GM23338 (cell line): ENCODE measurements at regions not wholly inside any gene's neighbourhood (a gene's known extent, or its start where the extent isn't known, plus 50 kb on each side); places are given as distances from the start of the nearest gene placed in this dataset.

Experiments
- ATAC-seq: fragments of 200-7000 bp; cut with Tn5 transposase; 3 replicates; pipeline ENCODE4 v1.9.1; 2020
- DNase-seq: peaks from one replicate; pipeline ENCODE4 v3.0.0-alpha.2; 2015; ENCODE audit warnings: low spot score
- H2AFZ ChIP-seq: fragments of 200-600 bp; sonication (generic); 2 replicates; pipeline ENCODE4 v1.8.0; 2016; ENCODE audit warnings: antibody characterized with exemption, mild to moderate bottlenecking, moderate library complexity
- H3F3A ChIP-seq: fragments of 200-600 bp; sonication (generic); replicated peaks from 2 replicates; pipeline ENCODE4 v1.8.0; 2017; ENCODE audit warnings: antibody characterized with exemption, mixed run types, low read depth
- H3K27ac ChIP-seq: fragments of 200-600 bp; sonication (generic); 2 replicates; pipeline ENCODE4 v1.6.1; 2016; ENCODE audit warnings: low read depth
- H3K27me3 ChIP-seq: fragments of 200-600 bp; sonication (generic); 2 replicates; pipeline ENCODE4 v1.8.0; 2016; ENCODE audit warnings: mild to moderate bottlenecking, mixed run types, moderate library complexity; ENCODE audit not compliant: insufficient read depth
- H3K36me3 ChIP-seq: fragments of 200-600 bp; sonication (generic); 2 replicates; pipeline ENCODE4 v1.8.0; 2016; ENCODE audit warnings: mild to moderate bottlenecking; ENCODE audit not compliant: insufficient read depth
- H3K4me1 ChIP-seq: fragments of 200-600 bp; sonication (generic); 2 replicates; pipeline ENCODE4 v1.8.0; 2016; ENCODE audit warnings: mild to moderate bottlenecking, moderate library complexity; ENCODE audit not compliant: insufficient read depth
- H3K4me2 ChIP-seq: fragments of 200-600 bp; sonication (generic); 2 replicates; pipeline ENCODE4 v1.7.1; 2017; ENCODE audit warnings: mixed run types
- H3K4me3 ChIP-seq: fragments of 200-600 bp; sonication (generic); 2 replicates; pipeline ENCODE4 v1.6.1; 2016; ENCODE audit warnings: mixed run types
- H3K79me2 ChIP-seq: fragments of 200-600 bp; sonication (generic); replicated peaks from 2 replicates; pipeline ENCODE4 v1.8.0; 2017; ENCODE audit warnings: mild to moderate bottlenecking; ENCODE audit not compliant: insufficient read depth
- H3K9me2 ChIP-seq: fragments of 200-600 bp; sonication (generic); 2 replicates; pipeline ENCODE4 v1.8.0; 2017; ENCODE audit not compliant: insufficient read depth
- H4K20me1 ChIP-seq: fragments of 200-600 bp; sonication (generic); replicated peaks from 2 replicates; pipeline ENCODE4 v1.8.0; 2017; ENCODE audit warnings: mild to moderate bottlenecking; ENCODE audit not compliant: insufficient read depth
- H3K27ac Mint-ChIP-seq: 2 replicates; pipeline ENCODE4 v1.8.0; 2020; ENCODE audit warnings: inconsistent platforms, mild to moderate bottlenecking, moderate library complexity, mixed read lengths
- H3K27me3 Mint-ChIP-seq: 3 replicates; pipeline ENCODE4 v1.8.0; 2022; ENCODE audit warnings: low read depth, mild to moderate bottlenecking, moderate library complexity, mixed read lengths, inconsistent platforms; ENCODE audit not compliant: insufficient read depth, poor library complexity
- H3K36me3 Mint-ChIP-seq: 3 replicates; pipeline ENCODE4 v1.8.0; 2021; ENCODE audit warnings: low read depth, mild to moderate bottlenecking, inconsistent platforms, moderate library complexity, mixed read lengths
- H3K4me1 Mint-ChIP-seq: 3 replicates; pipeline ENCODE4 v1.8.0; 2020; ENCODE audit warnings: mild to moderate bottlenecking, inconsistent platforms, mixed read lengths
- H3K4me3 Mint-ChIP-seq: 3 replicates; pipeline ENCODE4 v1.8.0; 2021; ENCODE audit warnings: moderate library complexity, mild to moderate bottlenecking, inconsistent platforms, mixed read lengths
- H3K9me3 Mint-ChIP-seq: 3 replicates; pipeline ENCODE4 v1.8.0; 2020; ENCODE audit warnings: moderate library complexity, mild to moderate bottlenecking, inconsistent platforms, mixed read lengths
- CREB1 ChIP-seq: fragments of 250-450 bp; sonication (Bioruptor Pico); IDR thresholded peaks from 2 replicates; pipeline ENCODE4 v1.5.0; 2020; ENCODE audit warnings: low read depth, mild to moderate bottlenecking, moderate library complexity
- ETS1 ChIP-seq: IDR thresholded peaks from 2 replicates; pipeline ENCODE4 v1.6.1; 2016; ENCODE audit warnings: antibody characterized with exemption
- EZH2 ChIP-seq: fragments of 200-600 bp; sonication (generic); IDR thresholded peaks from one replicate; pipeline ENCODE4 v1.8.0; 2017; ENCODE audit warnings: antibody characterized with exemption, mild to moderate bottlenecking, low read depth; ENCODE audit not compliant: unreplicated experiment
- EZH2phosphoT487 ChIP-seq: fragments of 200-600 bp; sonication (generic); IDR thresholded peaks from one replicate; pipeline ENCODE4 v1.8.1; 2018; ENCODE audit warnings: antibody characterized with exemption; ENCODE audit not compliant: unreplicated experiment
- JUNB ChIP-seq: IDR thresholded peaks from one replicate; pipeline ENCODE4 v1.6.1; 2016; ENCODE audit warnings: antibody characterized with exemption; ENCODE audit not compliant: unreplicated experiment
- NANOG ChIP-seq: IDR thresholded peaks from 2 replicates; pipeline ENCODE4 v1.6.1; 2016; ENCODE audit warnings: antibody characterized with exemption, borderline replicate concordance
- REST ChIP-seq: IDR thresholded peaks from one replicate; pipeline ENCODE4 v1.6.1; 2018; ENCODE audit warnings: antibody characterized with exemption; ENCODE audit not compliant: unreplicated experiment
- STAT1 ChIP-seq: IDR thresholded peaks from one replicate; pipeline ENCODE4 v1.6.1; 2016; ENCODE audit warnings: antibody characterized with exemption; ENCODE audit not compliant: unreplicated experiment
- ZNF114 ChIP-seq: fragments of 250-450 bp; sonication (Bioruptor Pico); IDR thresholded peaks from 2 replicates; pipeline ENCODE4 v1.5.0; 2020; ENCODE audit warnings: mild to moderate bottlenecking, moderate library complexity
- TF ChIP-seq, protein P1 (sequence below), 2 experiments: fragments of 200-600 bp in 1 of 2; sonication (generic) in 1 of 2; conservative IDR thresholded peaks; 2 replicates each; pipeline versions ENCODE4 v1.5.1 to v1.6.1; 2016 to 2017; ENCODE audit warnings: antibody characterized with exemption in 2 of 2, low read depth in 2 of 2, mild to moderate bottlenecking in 2 of 2, moderate library complexity in 1 of 2

- TF ChIP-seq, protein P1, sequence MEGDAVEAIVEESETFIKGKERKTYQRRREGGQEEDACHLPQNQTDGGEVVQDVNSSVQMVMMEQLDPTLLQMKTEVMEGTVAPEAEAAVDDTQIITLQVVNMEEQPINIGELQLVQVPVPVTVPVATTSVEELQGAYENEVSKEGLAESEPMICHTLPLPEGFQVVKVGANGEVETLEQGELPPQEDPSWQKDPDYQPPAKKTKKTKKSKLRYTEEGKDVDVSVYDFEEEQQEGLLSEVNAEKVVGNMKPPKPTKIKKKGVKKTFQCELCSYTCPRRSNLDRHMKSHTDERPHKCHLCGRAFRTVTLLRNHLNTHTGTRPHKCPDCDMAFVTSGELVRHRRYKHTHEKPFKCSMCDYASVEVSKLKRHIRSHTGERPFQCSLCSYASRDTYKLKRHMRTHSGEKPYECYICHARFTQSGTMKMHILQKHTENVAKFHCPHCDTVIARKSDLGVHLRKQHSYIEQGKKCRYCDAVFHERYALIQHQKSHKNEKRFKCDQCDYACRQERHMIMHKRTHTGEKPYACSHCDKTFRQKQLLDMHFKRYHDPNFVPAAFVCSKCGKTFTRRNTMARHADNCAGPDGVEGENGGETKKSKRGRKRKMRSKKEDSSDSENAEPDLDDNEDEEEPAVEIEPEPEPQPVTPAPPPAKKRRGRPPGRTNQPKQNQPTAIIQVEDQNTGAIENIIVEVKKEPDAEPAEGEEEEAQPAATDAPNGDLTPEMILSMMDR (conservative IDR thresholded peaks at IDR 0.05; ENCODE audit: low read depth in 2 of 2) = no peak
- TF ChIP-seq REST (no peak), EZH2phosphoT487 (no peak), NANOG (no peak), ETS1 (no peak), CREB1 (CRISPR knock-in tag) (no peak), ZNF114 (CRISPR knock-in tag) (no peak)
These were observed 162.6 kb downstream of the QPCT start (continued) for GRCh38 chr2:37507051-37507410.

- Histone ChIP-seq H3K36me3 (no peaks in the 10 kb centered on the region), H3K79me2 (no peaks in the 10 kb centered on the region), H3K4me1 (peaks cover 6% of the 10 kb centered on the region; the same call in 1 of the 2 replicates), H3K27me3 (no peaks in the 10 kb centered on the region), H3K27ac (no peak overlapping the region), H3F3A (no peaks in the 10 kb centered on the region), H3K4me2 (no peak overlapping the region), H4K20me1 (no peaks in the 10 kb centered on the region; the same call in 1 of the 2 replicates), H2AFZ (no peak overlapping the region), H3K9me2 (0 out of 2 replicates have a peak, but pooled peaks cover 6% of the 10 kb centered on the region), H3K4me3 (no peak overlapping the region)
- Mint-ChIP-seq H3K4me3 (no peak overlapping the region), H3K9me3 (no peaks in the 10 kb centered on the region; the same call in 2 of the 3 replicates), H3K27ac (no peak overlapping the region), H3K27me3 (peaks cover 9% of the 10 kb centered on the region), H3K36me3 (no peaks in the 10 kb centered on the region), H3K4me1 (peaks cover 12% of the 10 kb centered on the region)
- DNase-seq (no peak), ATAC-seq (no peak)
- TF ChIP-seq JUNB (no peak), ETS1 (no peak), STAT1 (no peak), EZH2 (no peak)
- TF ChIP-seq, protein P1 (conservative IDR thresholded peaks at IDR 0.05; ENCODE audit: low read depth in 2 of 2) = no peak
These were observed 163.3 kb downstream of the QPCT start for GRCh38 chr2:37507703-37508102.
